HG02623 (cell line): ENCODE measurements at regions not wholly inside any gene's neighbourhood (a gene's known extent, or its start where the extent isn't known, plus 50 kb on each side); places are given as distances from the start of the nearest gene placed in this dataset.
"Not testable (repeated sequence)": the region's sequence is repeated elsewhere in the genome, so short reads cannot be mapped to it uniquely, and the experiment has no call there.

Source experiments
- ATAC-seq: cut with Tn5 transposase; IDR thresholded peaks from one replicate; pipeline ENCODE4 v1.9.1; 2021; ENCODE audit warnings: moderate library complexity; ENCODE audit not compliant: unreplicated experiment

- no peak for ATAC-seq
These were observed 87.2 kb upstream of the KIF5B start for GRCh38 chr10:32143302-32143847.

- ATAC-seq = no peak
These were observed 86.4 kb upstream of the KIF5B start for GRCh38 chr10:32142646-32143045.

GRCh38 chr10:32141018-32141807, 85.0 kb upstream of the KIF5B start:
- no peak for ATAC-seq

GRCh38 chr10:32140403-32140802, 84.2 kb upstream of the KIF5B start:
- ATAC-seq = no peak

- ATAC-seq = no peak
These were observed 83.2 kb upstream of the KIF5B start for GRCh38 chr10:32139223-32140073.

DNA sequence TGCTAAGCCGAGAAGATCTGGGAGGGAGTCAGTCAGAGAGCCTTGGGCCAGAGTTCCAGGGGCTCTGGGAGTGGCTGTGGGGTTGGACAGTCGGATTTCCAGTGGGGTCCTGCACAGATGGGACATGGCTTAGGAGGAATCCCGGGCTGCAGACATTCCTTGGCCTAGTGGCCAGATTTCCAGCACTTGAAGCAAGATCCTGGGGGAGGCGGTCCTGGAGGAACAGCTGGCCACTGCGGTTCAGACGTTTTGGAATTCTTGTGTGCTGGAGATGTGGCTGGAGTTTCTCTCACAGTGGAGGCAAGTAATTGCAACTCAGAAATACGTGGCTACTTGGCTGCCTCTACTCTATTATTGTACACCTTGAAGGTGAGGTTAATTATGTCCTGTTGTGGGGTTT, 80.7 kb upstream of the KIF5B start:
- not testable (repeated sequence) for ATAC-seq

GRCh38 chr10:32135796-32136195, 79.6 kb upstream of the KIF5B start:
- not testable (repeated sequence) for ATAC-seq

GRCh38 chr10:32132357-32132946, 76.2 kb upstream of the KIF5B start:
- ATAC-seq = no peak

- no peak for ATAC-seq
These were observed 75.2 kb upstream of the KIF5B start for GRCh38 chr10:32131388-32131787.

DNA sequence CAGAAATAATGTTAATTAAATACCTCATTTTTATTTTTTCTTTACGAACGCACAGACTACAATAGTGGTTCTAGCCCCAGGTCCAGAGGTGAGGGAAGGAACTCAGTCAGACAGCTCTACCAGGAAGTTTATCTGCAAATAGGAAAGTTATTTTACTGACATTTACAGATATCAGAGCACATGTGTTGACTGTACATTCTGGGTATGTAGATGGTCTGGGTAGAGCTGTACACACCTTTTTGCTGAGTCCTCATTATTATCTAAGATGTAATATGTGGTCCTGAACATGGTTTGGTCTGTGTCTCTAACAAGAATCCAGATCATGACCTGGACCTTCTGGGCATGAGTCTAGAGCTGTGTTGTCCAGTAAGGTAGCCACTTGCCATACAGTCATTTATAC, 74.6 kb upstream of the KIF5B start:
- ATAC-seq = no peak

- no peak for ATAC-seq
These were observed 68.8 kb upstream of the KIF5B start for GRCh38 chr10:32125023-32125422.

GRCh38 chr10:32123021-32123420, 66.8 kb upstream of the KIF5B start:
- no peak for ATAC-seq

DNA sequence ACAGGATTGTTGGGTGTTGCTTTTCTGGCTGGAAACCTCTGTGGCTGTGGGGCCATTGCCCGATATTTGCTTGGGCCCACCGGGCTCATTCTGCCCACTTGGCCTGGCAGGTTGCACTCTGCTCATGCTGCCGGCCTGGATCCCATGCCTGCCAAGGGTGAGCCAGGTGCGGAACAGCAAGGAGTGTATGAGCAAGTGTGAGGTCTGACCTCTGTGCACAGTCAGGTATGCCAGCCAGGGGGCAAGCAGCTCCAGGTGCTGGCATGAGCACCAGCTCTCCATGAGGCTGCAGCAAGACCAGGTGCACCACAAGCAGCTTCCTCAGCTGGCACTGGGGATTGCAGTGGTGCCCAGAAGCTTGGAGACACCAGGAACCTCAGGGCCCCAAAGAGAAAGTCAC, 65.4 kb upstream of the KIF5B start:
- ATAC-seq = no peak

GRCh38 chr10:32120147-32120546, 63.9 kb upstream of the KIF5B start:
- no peak for ATAC-seq

GRCh38 chr10:32114508-32114907, 58.3 kb upstream of the KIF5B start:
- ATAC-seq = no peak

- no peak for ATAC-seq
These were observed 55.8 kb upstream of the KIF5B start for GRCh38 chr10:32112055-32112454.

DNA sequence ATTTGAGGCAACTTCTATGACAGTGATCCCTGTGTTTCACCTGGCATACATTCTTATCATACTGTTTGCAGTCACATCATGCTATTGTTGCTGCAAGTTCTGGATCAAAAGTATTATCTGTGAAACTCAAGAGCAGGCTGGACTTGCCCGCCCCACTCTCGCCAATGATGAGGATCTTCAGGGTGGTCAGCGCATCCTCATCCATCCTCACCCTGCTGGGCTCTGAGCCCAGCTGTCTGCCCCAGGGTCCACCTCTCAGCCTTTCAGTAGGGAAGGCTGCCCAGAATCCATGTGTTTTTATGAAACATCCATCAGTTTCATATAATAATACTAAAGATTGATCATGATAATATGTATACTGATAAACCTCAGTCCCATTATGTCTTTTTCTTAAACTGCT, 55.4 kb upstream of the KIF5B start:
- no peak for ATAC-seq

DNA sequence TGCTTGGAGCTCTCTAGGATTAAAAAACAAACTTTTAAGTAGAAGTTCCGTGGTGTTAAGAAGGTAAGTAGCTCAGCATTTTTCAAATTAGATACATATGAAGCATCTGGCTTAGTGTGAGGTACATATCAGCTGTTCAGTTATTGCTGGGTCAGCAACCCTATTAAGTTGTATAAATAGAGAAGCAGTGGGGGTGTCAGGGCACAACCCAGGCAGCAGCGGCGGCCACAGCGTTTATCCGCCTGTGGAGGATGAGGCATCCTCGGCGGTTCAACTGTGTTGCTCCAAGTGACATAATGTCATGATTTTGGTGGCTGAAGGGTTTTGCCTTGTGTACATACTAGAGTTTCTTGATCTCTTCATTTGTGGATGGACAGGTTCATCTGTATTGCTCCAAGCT, 54.6 kb upstream of the KIF5B start:
- no peak for ATAC-seq

DNA sequence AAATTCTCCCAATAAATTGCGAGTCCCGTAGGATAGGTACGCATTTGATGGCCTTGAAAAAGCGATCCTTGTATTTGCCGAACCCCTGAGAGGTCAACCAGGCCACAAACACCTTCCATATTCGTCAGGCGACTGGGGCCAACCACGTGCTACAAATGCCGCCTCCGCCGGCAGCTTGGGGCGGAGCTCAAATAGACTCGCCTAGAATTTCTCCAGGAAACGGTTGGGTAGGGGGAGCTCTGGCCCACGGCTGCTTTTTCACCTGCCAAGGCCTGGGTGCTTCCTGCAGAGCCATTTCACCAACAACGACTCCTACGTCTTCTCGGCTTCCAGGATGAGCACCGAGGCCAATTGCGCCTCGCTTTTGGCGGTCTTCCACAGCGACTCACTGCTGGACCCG, 53.4 kb upstream of the KIF5B start:
- no peak for ATAC-seq
